Endothelial cell of umbilical vein (primary cell): ENCODE measurements at regions not wholly inside any gene's neighbourhood (a gene's known extent, or its start where the extent isn't known, plus 50 kb on each side); places are given as distances from the start of the nearest gene placed in this dataset.

Experiments used
- BruUV-seq: library from RNA; stranded (reverse); fragments of 400-500 nt; replicated peaks from 2 replicates; lab custom pipeline; 2021; lab: Mats Ljungman, UMichigan
- CTCF ChIA-PET: fragments of 300-600, 350-600 bp; sonication (Branson Sonifier 250); formaldehyde crosslinking; loops from one replicate; lab custom pipeline; 2021; ENCODE audit warnings: antibody characterized with exemption, inconsistent platforms; lab: Charles Lee
- POLR2A ChIA-PET: fragments of 300-600, 350-600 bp; sonication (Branson Sonifier 250); formaldehyde crosslinking; loops from one replicate; lab custom pipeline; 2021; ENCODE audit warnings: antibody characterized with exemption, inconsistent platforms; lab: Charles Lee
- DNase-seq: peaks from one replicate; pipeline ENCODE4 v3.0.0-alpha.2; 2011; ENCODE audit warnings: low read depth, low spot score
- FAIRE-seq: peaks from 2 replicates; lab custom pipeline; 2011; peaks lifted over from hg19 to GRCh38; lab: Jason Lieb, UNC
- H2AFZ ChIP-seq: 2 replicates; pipeline ENCODE4 v1.6.0; 2012; ENCODE audit warnings: low read depth, low read length, control low read depth, inconsistent platforms
- H3K27ac ChIP-seq: 2 replicates; pipeline ENCODE4 v1.5.1; 2011; ENCODE audit warnings: low read depth, mild to moderate bottlenecking, control low read depth, low read length, moderate library complexity; ENCODE audit not compliant: insufficient read depth
- H3K27me3 ChIP-seq, 2 experiments: 2 replicates each; pipeline versions ENCODE4 v1.6.0 to v1.6.1; 2011; ENCODE audit warnings: low read length in 2 of 2, mixed read lengths in 1 of 2; ENCODE audit not compliant: control insufficient read depth in 2 of 2, insufficient read depth in 2 of 2
- H3K36me3 ChIP-seq, 2 experiments: 2 replicates in 1 of 2; 3 replicates in 1 of 2; pipeline ENCODE4 v1.5.1; 2011; ENCODE audit warnings: low read length in 2 of 2, mild to moderate bottlenecking in 1 of 2, moderate library complexity in 1 of 2; ENCODE audit not compliant: control insufficient read depth in 2 of 2, insufficient read depth in 2 of 2; ENCODE audit errors: extremely low read depth in 1 of 2
- H3K4me1 ChIP-seq: 3 replicates; pipeline ENCODE4 v1.5.1; 2011; ENCODE audit warnings: mild to moderate bottlenecking, low read length; ENCODE audit not compliant: control insufficient read depth, insufficient read depth; ENCODE audit errors: extremely low read depth
- H3K4me2 ChIP-seq: 2 replicates; pipeline ENCODE4 v1.6.1; 2011; ENCODE audit warnings: low read length, control low read depth, mixed read lengths; ENCODE audit not compliant: insufficient read depth
- H3K4me3 ChIP-seq, 3 experiments: fragments of 200-600 bp in 1 of 3; sonication (generic), shearing (Covaris generic) in 1 of 3; replicated peaks in 1 of 3; 2 replicates each; pipeline ENCODE4 v1.5.1; 2011 to 2016; ENCODE audit warnings: control low read depth in 3 of 3, low read length in 3 of 3, mild to moderate bottlenecking in 2 of 3, inconsistent platforms in 1 of 3, low read depth in 1 of 3, moderate library complexity in 1 of 3; ENCODE audit not compliant: insufficient read depth in 1 of 3
- H3K79me2 ChIP-seq: 2 replicates; pipeline ENCODE4 v1.6.0; 2012; ENCODE audit warnings: low read length, inconsistent platforms; ENCODE audit not compliant: control insufficient read depth, insufficient read depth
- H3K9ac ChIP-seq: replicated peaks from 2 replicates; pipeline ENCODE3; 2011; ENCODE audit warnings: low read length, control low read depth; ENCODE audit not compliant: insufficient read depth; ENCODE audit errors: extremely low read depth
- H3K9me1 ChIP-seq: replicated peaks from 3 replicates; pipeline ENCODE4 v1.6.0; 2011; ENCODE audit warnings: mild to moderate bottlenecking, low read length; ENCODE audit not compliant: control insufficient read depth, insufficient read depth; ENCODE audit errors: extremely low read depth
- H3K9me3 ChIP-seq: replicated peaks from 2 replicates; pipeline ENCODE4 v1.5.1; 2012; ENCODE audit warnings: low read length, inconsistent platforms; ENCODE audit not compliant: control insufficient read depth, insufficient read depth
- H4K20me1 ChIP-seq: replicated peaks from 2 replicates; pipeline ENCODE3; 2011; ENCODE audit warnings: mild to moderate bottlenecking, low read length; ENCODE audit not compliant: control insufficient read depth, insufficient read depth; ENCODE audit errors: extremely low read depth
- EZH2 ChIP-seq: IDR thresholded peaks from 2 replicates; pipeline ENCODE4 v1.6.1; 2012; ENCODE audit warnings: borderline replicate concordance, low read depth, mild to moderate bottlenecking, moderate library complexity, low read length, inconsistent platforms; ENCODE audit not compliant: severe bottlenecking
- FOS ChIP-seq: IDR thresholded peaks from 2 replicates; pipeline ENCODE4 v1.6.1; 2011; ENCODE audit warnings: mild to moderate bottlenecking, low read length, moderate library complexity, borderline replicate concordance; ENCODE audit not compliant: insufficient read depth
- GATA2 ChIP-seq: IDR thresholded peaks from 2 replicates; pipeline ENCODE4 v1.7.0; 2011; ENCODE audit warnings: low read depth, mild to moderate bottlenecking, moderate library complexity, mixed read lengths, low read length; ENCODE audit not compliant: insufficient read length, insufficient read depth
- JUN ChIP-seq: IDR thresholded peaks from 2 replicates; pipeline ENCODE4 v1.6.1; 2011; ENCODE audit warnings: borderline replicate concordance, low read depth; ENCODE audit not compliant: insufficient read length, insufficient read depth
- MAX ChIP-seq: IDR thresholded peaks from 2 replicates; pipeline ENCODE4 v1.6.1; 2011; ENCODE audit not compliant: insufficient read depth, insufficient read length
- MYC ChIP-seq: IDR thresholded peaks from one replicate; pipeline ENCODE4 v1.6.1; 2011; ENCODE audit warnings: mild to moderate bottlenecking, low read depth, low read length
- POLR2A ChIP-seq: IDR thresholded peaks from 2 replicates; pipeline ENCODE4 v1.6.1; 2012; ENCODE audit warnings: low read depth, mild to moderate bottlenecking, control low read depth, low read length
- POLR2AphosphoS5 ChIP-seq: IDR thresholded peaks from 2 replicates; pipeline ENCODE4 v1.6.1; 2012; ENCODE audit warnings: low read depth, mild to moderate bottlenecking, control low read depth, low read length, moderate library complexity; ENCODE audit not compliant: insufficient read depth
- dilution Hi-C: fragments of 300-500 bp; cut with MboI; formaldehyde crosslinking; loops from one replicate; pipeline ENCODE4 v1.15.0; 2019; ENCODE audit warnings: low sequenced_read_pairs; ENCODE audit not compliant: extremely low pct_ligation_motif_present
- intact Hi-C: fragments of 100-400 bp; cut with micrococcal nuclease; formaldehyde crosslinking; loops from one replicate; pipeline ENCODE4 v1.10.0; 2022
- TF ChIP-seq, protein P1 (sequence below), 2 donors: IDR thresholded peaks; 1 replicate in 1 of 2; 2 replicates in 1 of 2; pipeline ENCODE4 v1.5.1; 2011; ENCODE audit warnings: low read length in 2 of 2, mild to moderate bottlenecking in 2 of 2, moderate library complexity in 2 of 2, control low read depth in 1 of 2, inconsistent platforms in 1 of 2, low read depth in 1 of 2; ENCODE audit not compliant: insufficient read depth in 1 of 2; ENCODE audit errors: extremely low read depth in 1 of 2

GRCh38 chr9:102202126-102202525 lies 463.7 kb upstream of the GRIN3A start:
- no peak for DNase-seq
- Histone ChIP-seq H2AFZ (no peak overlapping the region), H3K79me2 (no peaks in the 10 kb centered on the region), H3K9me1 (no peaks in the 10 kb centered on the region), H3K9ac (no peak overlapping the region), H3K4me3 (no peak overlapping the region), H3K4me2 (no peak overlapping the region), H3K9me3 (peaks cover 2% of the 10 kb centered on the region), H4K20me1 (no peaks in the 10 kb centered on the region), H3K27me3 (no peaks in the 10 kb centered on the region), H3K27ac (no peak overlapping the region), H3K36me3 (no peaks in the 10 kb centered on the region), H3K4me1 (no peaks in the 10 kb centered on the region)
- no peak for FAIRE-seq
- intact Hi-C loops = no loop called here
- dilution Hi-C loops = no loop called here
- ChIA-PET CTCF (no interaction called here), POLR2A (no interaction called here)
- no TSS peak for BruUV-seq
- TF ChIP-seq MAX = no peak
- TF ChIP-seq EZH2 = no peak
- no peak for TF ChIP-seq JUN
- TF ChIP-seq GATA2 = no peak
- no peak for TF ChIP-seq POLR2AphosphoS5
- no peak for TF ChIP-seq FOS
- no peak for TF ChIP-seq POLR2A
- TF ChIP-seq MYC = no peak
- TF ChIP-seq, protein P1, sequence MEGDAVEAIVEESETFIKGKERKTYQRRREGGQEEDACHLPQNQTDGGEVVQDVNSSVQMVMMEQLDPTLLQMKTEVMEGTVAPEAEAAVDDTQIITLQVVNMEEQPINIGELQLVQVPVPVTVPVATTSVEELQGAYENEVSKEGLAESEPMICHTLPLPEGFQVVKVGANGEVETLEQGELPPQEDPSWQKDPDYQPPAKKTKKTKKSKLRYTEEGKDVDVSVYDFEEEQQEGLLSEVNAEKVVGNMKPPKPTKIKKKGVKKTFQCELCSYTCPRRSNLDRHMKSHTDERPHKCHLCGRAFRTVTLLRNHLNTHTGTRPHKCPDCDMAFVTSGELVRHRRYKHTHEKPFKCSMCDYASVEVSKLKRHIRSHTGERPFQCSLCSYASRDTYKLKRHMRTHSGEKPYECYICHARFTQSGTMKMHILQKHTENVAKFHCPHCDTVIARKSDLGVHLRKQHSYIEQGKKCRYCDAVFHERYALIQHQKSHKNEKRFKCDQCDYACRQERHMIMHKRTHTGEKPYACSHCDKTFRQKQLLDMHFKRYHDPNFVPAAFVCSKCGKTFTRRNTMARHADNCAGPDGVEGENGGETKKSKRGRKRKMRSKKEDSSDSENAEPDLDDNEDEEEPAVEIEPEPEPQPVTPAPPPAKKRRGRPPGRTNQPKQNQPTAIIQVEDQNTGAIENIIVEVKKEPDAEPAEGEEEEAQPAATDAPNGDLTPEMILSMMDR (IDR thresholded peaks at IDR 0.05; ENCODE audit: extremely low read depth in 1 of 2, insufficient read depth in 1 of 2, low read depth in 1 of 2, low read length in 2 of 2) = no peak
